Fibroblast of lung (primary cell): ENCODE measurements at regions not wholly inside any gene's neighbourhood (a gene's known extent, or its start where the extent isn't known, plus 50 kb on each side); places are given as distances from the start of the nearest gene placed in this dataset.
A peak's percentile ranks its signal among the peaks of the same experiment; 100 is the strongest.

Source experiments
- DNase-seq, 2 donors: peaks; one replicate each; pipeline versions ENCODE4 v3.0.0 to v3.0.0-alpha.2; 2010; ENCODE audit warnings: low read depth in 2 of 2
- H2AFZ ChIP-seq: 2 replicates; pipeline ENCODE4 v1.5.1; 2012; ENCODE audit warnings: low read length, control low read depth, inconsistent platforms
- H3K27ac ChIP-seq: 2 replicates; pipeline ENCODE4 v1.5.1; 2011; ENCODE audit warnings: low read length, control low read depth; ENCODE audit not compliant: insufficient read depth
- H3K27me3 ChIP-seq: 2 replicates; pipeline ENCODE4 v1.5.1; 2011; ENCODE audit warnings: mild to moderate bottlenecking, low read length; ENCODE audit not compliant: control insufficient read depth, insufficient read depth
- H3K36me3 ChIP-seq: 2 replicates; pipeline ENCODE4 v1.5.1; 2011; ENCODE audit warnings: low read length; ENCODE audit not compliant: control insufficient read depth, insufficient read depth
- H3K4me1 ChIP-seq: 2 replicates; pipeline ENCODE4 v1.5.1; 2011; ENCODE audit warnings: low read length; ENCODE audit not compliant: control insufficient read depth, insufficient read depth; ENCODE audit errors: extremely low read depth
- H3K4me2 ChIP-seq: 2 replicates; pipeline ENCODE4 v1.5.1; 2011; ENCODE audit warnings: low read length, control low read depth; ENCODE audit not compliant: insufficient read depth; ENCODE audit errors: extremely low read depth
- H3K4me3 ChIP-seq, 4 experiments: fragments of 200-600 bp in 1 of 4; sonication (generic) in 1 of 4; replicated peaks in 1 of 4; 2 replicates each; pipeline ENCODE4 v1.5.1; 2011 to 2016; ENCODE audit warnings: low read length in 4 of 4, low read depth in 3 of 4, mild to moderate bottlenecking in 3 of 4, control low read depth in 2 of 4, inconsistent platforms in 1 of 4, mixed read lengths in 1 of 4; ENCODE audit not compliant: insufficient read depth in 1 of 4; ENCODE audit errors: control extremely low read depth in 1 of 4
- H3K79me2 ChIP-seq: 2 replicates; pipeline ENCODE4 v1.5.1; 2012; ENCODE audit warnings: mild to moderate bottlenecking, low read length, inconsistent platforms; ENCODE audit not compliant: control insufficient read depth, insufficient read depth
- H3K9ac ChIP-seq: 2 replicates; pipeline ENCODE4 v1.5.1; 2011; ENCODE audit warnings: mild to moderate bottlenecking, low read length, control low read depth; ENCODE audit not compliant: insufficient read depth
- H3K9me3 ChIP-seq: 2 replicates; pipeline ENCODE4 v1.5.1; 2012; ENCODE audit warnings: low read depth, low read length; ENCODE audit not compliant: control insufficient read depth, insufficient read depth
- H4K20me1 ChIP-seq: 2 replicates; pipeline ENCODE4 v1.5.1; 2011; ENCODE audit warnings: low read length; ENCODE audit not compliant: control insufficient read depth, insufficient read depth; ENCODE audit errors: extremely low read depth
- EZH2 ChIP-seq: IDR thresholded peaks from 2 replicates; pipeline ENCODE4 v1.5.1; 2012; ENCODE audit warnings: low read length, control low read depth, mild to moderate bottlenecking; ENCODE audit errors: missing control alignments
- TF ChIP-seq, protein P1 (sequence below), 2 donors: IDR thresholded peaks in 1 of 2; conservative IDR thresholded peaks in 1 of 2; 1 replicate in 1 of 2; 2 replicates in 1 of 2; pipeline ENCODE4 v1.5.1; 2011 to 2012; ENCODE audit warnings: low read length in 2 of 2, control low read depth in 1 of 2, inconsistent platforms in 1 of 2, low read depth in 1 of 2, mild to moderate bottlenecking in 1 of 2

DNA sequence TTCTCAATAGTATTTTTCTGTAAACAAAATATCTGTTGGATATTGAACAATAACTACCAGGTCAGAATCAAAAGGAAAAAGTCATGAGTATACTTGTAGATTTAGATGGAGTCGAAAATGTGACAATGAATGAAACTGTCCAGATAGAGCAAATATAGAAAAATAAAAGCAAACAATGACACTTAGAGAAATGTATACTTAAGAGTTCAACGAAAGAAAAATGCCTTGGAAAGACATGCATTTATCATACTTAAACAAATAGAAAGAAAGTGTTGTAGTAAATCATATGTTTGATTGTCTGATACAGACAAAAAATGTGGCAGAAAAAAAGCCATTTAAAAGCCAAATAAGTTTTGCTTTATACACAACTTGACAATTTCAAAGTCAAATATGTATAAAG is 571.2 kb upstream of the MGAT4C start:
- Histone ChIP-seq H3K9ac (no peak overlapping the region), H3K36me3 (no peaks in the 10 kb centered on the region), H3K4me1 (no peaks in the 10 kb centered on the region), H2AFZ (no peak overlapping the region), H3K27me3 (no peaks in the 10 kb centered on the region), H4K20me1 (no peaks in the 10 kb centered on the region), H3K4me2 (no peak overlapping the region), H3K27ac (no peak overlapping the region), H3K79me2 (no peaks in the 10 kb centered on the region), H3K4me3 (no peak overlapping the region), H3K9me3 (no peaks in the 10 kb centered on the region)
- TF ChIP-seq, protein P1, sequence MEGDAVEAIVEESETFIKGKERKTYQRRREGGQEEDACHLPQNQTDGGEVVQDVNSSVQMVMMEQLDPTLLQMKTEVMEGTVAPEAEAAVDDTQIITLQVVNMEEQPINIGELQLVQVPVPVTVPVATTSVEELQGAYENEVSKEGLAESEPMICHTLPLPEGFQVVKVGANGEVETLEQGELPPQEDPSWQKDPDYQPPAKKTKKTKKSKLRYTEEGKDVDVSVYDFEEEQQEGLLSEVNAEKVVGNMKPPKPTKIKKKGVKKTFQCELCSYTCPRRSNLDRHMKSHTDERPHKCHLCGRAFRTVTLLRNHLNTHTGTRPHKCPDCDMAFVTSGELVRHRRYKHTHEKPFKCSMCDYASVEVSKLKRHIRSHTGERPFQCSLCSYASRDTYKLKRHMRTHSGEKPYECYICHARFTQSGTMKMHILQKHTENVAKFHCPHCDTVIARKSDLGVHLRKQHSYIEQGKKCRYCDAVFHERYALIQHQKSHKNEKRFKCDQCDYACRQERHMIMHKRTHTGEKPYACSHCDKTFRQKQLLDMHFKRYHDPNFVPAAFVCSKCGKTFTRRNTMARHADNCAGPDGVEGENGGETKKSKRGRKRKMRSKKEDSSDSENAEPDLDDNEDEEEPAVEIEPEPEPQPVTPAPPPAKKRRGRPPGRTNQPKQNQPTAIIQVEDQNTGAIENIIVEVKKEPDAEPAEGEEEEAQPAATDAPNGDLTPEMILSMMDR (conservative IDR thresholded peaks at IDR 0.05 in 1 of 2, IDR thresholded peaks at IDR 0.05 in 1 of 2; ENCODE audit: low read depth in 1 of 2, low read length in 2 of 2), result no peak
- no peak for TF ChIP-seq EZH2
- no peak for DNase-seq

DNA sequence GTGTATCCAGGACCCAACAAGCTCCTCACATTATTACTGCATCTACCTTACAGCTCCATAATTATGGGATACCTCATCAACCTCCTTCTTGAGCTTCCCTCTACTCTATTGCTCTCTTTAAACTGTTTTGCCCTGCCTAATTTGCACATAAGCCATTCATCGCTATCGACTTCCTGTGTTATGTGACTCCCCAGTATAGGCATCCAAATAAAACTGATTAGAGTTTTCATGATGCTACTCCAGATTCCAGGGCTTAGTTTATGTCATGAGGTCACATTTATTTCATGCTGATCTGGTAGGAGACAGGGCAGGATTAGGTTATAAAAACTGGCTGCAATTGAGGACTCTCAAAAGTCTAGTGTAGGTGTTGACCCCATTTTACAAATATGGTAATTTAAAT is 569.9 kb upstream of the MGAT4C start:
- no peaks in the 10 kb centered on the region for H3K4me1 ChIP-seq
- no peak overlapping the region for H3K9ac ChIP-seq
- no peak overlapping the region for H3K27ac ChIP-seq
- no peaks in the 10 kb centered on the region for H4K20me1 ChIP-seq
- DNase-seq, result no peak
- H3K4me2 ChIP-seq, result no peak overlapping the region
- no peak overlapping the region for H3K4me3 ChIP-seq
- no peaks in the 10 kb centered on the region for H3K9me3 ChIP-seq
- TF ChIP-seq EZH2, result no peak
- TF ChIP-seq, protein P1 (conservative IDR thresholded peaks at IDR 0.05 in 1 of 2, IDR thresholded peaks at IDR 0.05 in 1 of 2; ENCODE audit: low read depth in 1 of 2, low read length in 2 of 2), result no peak
- no peaks in the 10 kb centered on the region for H3K79me2 ChIP-seq
- no peaks in the 10 kb centered on the region for H3K36me3 ChIP-seq
- no peaks in the 10 kb centered on the region for H3K27me3 ChIP-seq
- no peak overlapping the region for H2AFZ ChIP-seq

DNA sequence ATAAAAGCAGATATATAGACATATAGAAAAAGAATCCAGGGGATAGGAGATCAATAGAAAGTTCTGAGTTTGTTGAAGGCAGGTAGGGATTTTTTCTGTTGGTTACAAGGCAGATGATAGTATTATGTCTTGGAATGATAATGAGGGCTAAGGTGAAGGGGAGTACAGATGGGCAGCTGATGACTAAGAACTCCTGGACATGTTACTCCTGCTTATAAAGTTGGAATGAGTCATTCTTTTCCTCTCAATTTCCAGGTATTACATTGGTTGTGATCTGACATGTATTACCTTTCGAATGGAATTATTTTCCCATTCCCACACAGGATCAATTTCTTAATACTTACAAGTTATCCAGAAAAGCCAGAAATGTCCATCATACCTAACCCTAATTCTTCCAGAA is 545.2 kb upstream of the MGAT4C start:
- Histone ChIP-seq H3K9me3 (no peaks in the 10 kb centered on the region), H4K20me1 (no peaks in the 10 kb centered on the region), H3K36me3 (no peaks in the 10 kb centered on the region), H3K79me2 (no peaks in the 10 kb centered on the region), H3K27me3 (no peaks in the 10 kb centered on the region), H3K4me2 (no peak overlapping the region), H3K4me1 (no peaks in the 10 kb centered on the region), H3K4me3 (no peak overlapping the region), H2AFZ (no peak overlapping the region), H3K27ac (no peak overlapping the region), H3K9ac (no peak overlapping the region)
- peak in 1 of 2 donors; percentile 5 for DNase-seq
- TF ChIP-seq, protein P1 (conservative IDR thresholded peaks at IDR 0.05 in 1 of 2, IDR thresholded peaks at IDR 0.05 in 1 of 2; ENCODE audit: low read depth in 1 of 2, low read length in 2 of 2), result no peak
- TF ChIP-seq EZH2, result no peak
